ENCODE measurements at regions not wholly inside any gene's neighbourhood (a gene's known extent, or its start where the extent isn't known, plus 50 kb on each side); places are given as distances from the start of the nearest gene placed in this dataset.

DNA sequence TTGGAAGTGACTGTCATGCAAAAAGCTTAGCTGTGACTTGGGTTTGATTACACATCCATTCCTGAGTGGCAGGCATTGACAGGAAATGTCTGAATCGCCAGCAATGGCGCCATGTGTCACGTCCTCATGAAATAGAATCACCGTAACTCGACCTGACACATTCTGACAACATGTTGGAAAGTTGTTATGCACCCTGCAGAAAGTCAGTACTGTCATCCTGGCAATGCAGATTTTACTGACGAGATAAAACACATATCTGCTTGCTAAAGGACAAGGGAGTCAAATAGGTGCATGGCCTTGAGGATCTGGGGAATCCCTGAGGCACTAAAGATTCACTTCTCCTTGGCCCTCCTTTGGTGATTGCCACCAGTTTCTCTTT, 344.2 kb downstream of the SPATA31D1 start:
- TF ChIP-seq POLR2A (IDR thresholded peaks at IDR 0.05) (no peak), CTCF (IDR thresholded peaks at IDR 0.05) (no peak), POLR2AphosphoS5 (IDR thresholded peaks at IDR 0.05) (no peak), EP300 (IDR thresholded peaks at IDR 0.05; ENCODE audit: low read depth) (no peak)

Data from transverse colon (tissue), 4 donors.